ENCODE measurements at regions not wholly inside any gene's neighbourhood (a gene's known extent, or its start where the extent isn't known, plus 50 kb on each side); places are given as distances from the start of the nearest gene placed in this dataset.

DNA sequence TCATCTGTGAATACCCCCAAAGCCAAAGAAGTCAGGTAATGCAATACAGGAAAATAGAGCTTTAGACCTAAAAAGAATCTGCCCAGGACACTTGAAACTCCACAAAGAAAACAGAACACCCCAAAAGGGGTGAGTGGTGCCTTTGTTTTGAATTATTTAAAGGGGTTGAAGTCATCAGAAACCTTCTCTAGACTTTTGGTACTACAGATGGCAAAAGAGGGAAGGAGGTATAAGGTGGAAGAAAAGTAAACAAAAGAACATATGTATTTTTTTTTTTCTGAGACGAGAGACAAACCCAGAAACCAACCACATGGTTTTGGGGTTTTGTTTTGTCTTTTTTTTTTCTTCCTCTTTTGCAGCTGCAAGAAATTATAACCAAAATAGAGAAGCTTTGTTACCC is 1477.8 kb downstream of the C4orf33 start:
- H3K4me3 Mint-ChIP-seq (ENCODE audit: unreplicated experiment) = no peak overlapping the region
- H3K9me3 ChIP-seq = no peaks in the 10 kb centered on the region
- H3K4me1 Mint-ChIP-seq (ENCODE audit: low read depth, unreplicated experiment) = no peaks in the 10 kb centered on the region
- H3K27me3 Mint-ChIP-seq (ENCODE audit: insufficient read depth, unreplicated experiment) = no peaks in the 10 kb centered on the region
- ChIA-PET CTCF (no interaction called here), POLR2A (no interaction called here)
- DNase-seq = no peak
- intact Hi-C loops (cut with micrococcal nuclease; ENCODE audit: unreplicated experiment) = no loop called here
- H3K27ac Mint-ChIP-seq (ENCODE audit: unreplicated experiment) = no peak overlapping the region
- no peaks in the 10 kb centered on the region for H3K9me3 Mint-ChIP-seq (ENCODE audit: unreplicated experiment)
- H3K4me1 ChIP-seq = no peaks in the 10 kb centered on the region
- no peaks in the 10 kb centered on the region for H3K36me3 ChIP-seq (ENCODE audit: control insufficient read depth, insufficient read depth, low read length)
- H3K4me3 ChIP-seq (ENCODE audit: low read depth, low read length) = no peak overlapping the region
- no peak for TF ChIP-seq CTCF (IDR thresholded peaks at IDR 0.05; ENCODE audit: insufficient read depth in 1 of 2, low read depth in 1 of 2, low read length in 1 of 2, severe bottlenecking in 1 of 2, unreplicated experiment in 1 of 2)
- no peaks in the 10 kb centered on the region for H3K27me3 ChIP-seq (replicated peaks; ENCODE audit: control insufficient read depth, insufficient read depth, low read length)
- BruUV-seq (replicated peaks) = no TSS peak
- H3K36me3 Mint-ChIP-seq (ENCODE audit: insufficient read depth, unreplicated experiment) = no peaks in the 10 kb centered on the region

DNA sequence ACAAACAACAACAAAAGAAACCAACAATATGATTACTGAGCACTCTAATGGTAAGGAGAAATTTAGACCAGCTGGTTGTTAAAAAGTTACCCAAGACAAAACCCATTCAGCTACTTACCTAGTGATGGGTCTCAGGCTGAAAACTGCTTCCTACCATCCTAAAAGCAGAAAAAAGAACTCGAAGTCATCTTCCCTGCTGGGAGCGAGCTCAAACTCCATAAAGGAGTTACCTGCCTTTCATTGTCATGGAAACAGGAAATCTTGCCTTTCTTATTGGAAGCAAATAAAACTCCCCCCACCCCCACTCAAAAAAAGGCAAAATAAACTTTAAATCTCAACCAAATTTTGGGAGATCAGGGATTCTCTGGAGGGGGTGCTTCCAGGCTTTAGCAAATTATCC is 1478.3 kb downstream of the C4orf33 start:
- no TSS peak for BruUV-seq (replicated peaks)
- Histone ChIP-seq H3K36me3 (ENCODE audit: control insufficient read depth, insufficient read depth, low read length) (no peaks in the 10 kb centered on the region), H3K9me3 (no peaks in the 10 kb centered on the region), H3K4me1 (no peaks in the 10 kb centered on the region), H3K4me3 (ENCODE audit: low read depth, low read length) (no peak overlapping the region), H3K27me3 (replicated peaks; ENCODE audit: control insufficient read depth, insufficient read depth, low read length) (no peaks in the 10 kb centered on the region)
- ChIA-PET POLR2A (no interaction called here), CTCF (no interaction called here)
- H3K4me3 Mint-ChIP-seq (ENCODE audit: unreplicated experiment) = no peak overlapping the region
- H3K9me3 Mint-ChIP-seq (ENCODE audit: unreplicated experiment) = no peaks in the 10 kb centered on the region
- intact Hi-C loops (cut with micrococcal nuclease; ENCODE audit: unreplicated experiment) = no loop called here
- no peak for DNase-seq
- H3K27me3 Mint-ChIP-seq (ENCODE audit: insufficient read depth, unreplicated experiment) = no peaks in the 10 kb centered on the region
- TF ChIP-seq CTCF (IDR thresholded peaks at IDR 0.05; ENCODE audit: insufficient read depth in 1 of 2, low read depth in 1 of 2, low read length in 1 of 2, severe bottlenecking in 1 of 2, unreplicated experiment in 1 of 2) = no peak
- no peaks in the 10 kb centered on the region for H3K36me3 Mint-ChIP-seq (ENCODE audit: insufficient read depth, unreplicated experiment)
- H3K4me1 Mint-ChIP-seq (ENCODE audit: low read depth, unreplicated experiment) = no peaks in the 10 kb centered on the region
- H3K27ac Mint-ChIP-seq (ENCODE audit: unreplicated experiment) = no peak overlapping the region

DNA sequence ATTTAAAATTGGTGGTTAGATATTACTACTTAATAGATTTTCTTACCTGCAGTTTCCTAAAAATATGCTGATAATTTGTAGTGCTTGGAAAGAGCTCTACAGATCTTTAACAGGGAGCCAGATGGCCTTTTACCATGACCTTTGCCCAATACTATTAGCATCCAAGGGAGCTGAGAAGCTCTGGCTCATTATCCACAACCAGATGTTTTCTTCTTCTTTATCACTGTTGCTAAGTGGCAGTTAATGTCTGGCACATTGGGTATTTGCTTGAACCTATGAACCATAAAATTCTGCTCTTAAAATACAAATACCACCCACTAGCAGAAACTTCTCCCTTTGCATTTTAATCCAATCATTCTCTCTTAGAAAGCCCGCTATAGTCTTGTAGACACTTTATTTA is 1480.3 kb downstream of the C4orf33 start:
- Histone ChIP-seq H3K27me3 (replicated peaks; ENCODE audit: control insufficient read depth, insufficient read depth, low read length) (no peaks in the 10 kb centered on the region), H3K4me1 (no peaks in the 10 kb centered on the region), H3K9me3 (no peaks in the 10 kb centered on the region), H3K36me3 (ENCODE audit: control insufficient read depth, insufficient read depth, low read length) (no peaks in the 10 kb centered on the region), H3K4me3 (ENCODE audit: low read depth, low read length) (no peak overlapping the region)
- Mint-ChIP-seq H3K27ac (ENCODE audit: unreplicated experiment) (no peak overlapping the region), H3K27me3 (ENCODE audit: insufficient read depth, unreplicated experiment) (no peaks in the 10 kb centered on the region), H3K4me1 (ENCODE audit: low read depth, unreplicated experiment) (no peaks in the 10 kb centered on the region), H3K9me3 (ENCODE audit: unreplicated experiment) (no peaks in the 10 kb centered on the region), H3K36me3 (ENCODE audit: insufficient read depth, unreplicated experiment) (no peaks in the 10 kb centered on the region), H3K4me3 (ENCODE audit: unreplicated experiment) (no peak overlapping the region)
- no peak for DNase-seq
- POLR2A ChIA-PET = no interaction called here
- no TSS peak for BruUV-seq (replicated peaks)
- CTCF ChIA-PET = no interaction called here
- no peak for TF ChIP-seq CTCF (IDR thresholded peaks at IDR 0.05; ENCODE audit: insufficient read depth in 1 of 2, low read depth in 1 of 2, low read length in 1 of 2, severe bottlenecking in 1 of 2, unreplicated experiment in 1 of 2)
- intact Hi-C loops (cut with micrococcal nuclease; ENCODE audit: unreplicated experiment) = no loop called here

Data from Caco-2 (cell line).